KMS-11 (cell line): ENCODE measurements at regions not wholly inside any gene's neighbourhood (a gene's known extent, or its start where the extent isn't known, plus 50 kb on each side); places are given as distances from the start of the nearest gene placed in this dataset.

Experiments
- H2AFZ ChIP-seq: fragments of 200-600 bp; sonication (generic); 2 replicates; pipeline ENCODE4 v1.6.1; 2016; ENCODE audit warnings: antibody characterized with exemption, mixed run types, low read depth
- H3K27ac ChIP-seq: fragments of 200-600 bp; sonication (generic); 2 replicates; pipeline ENCODE4 v1.6.1; 2016; ENCODE audit warnings: mild to moderate bottlenecking, mixed run types
- H3K27me3 ChIP-seq: fragments of 200-600 bp; sonication (generic); 2 replicates; pipeline ENCODE4 v1.6.1; 2017; ENCODE audit warnings: mild to moderate bottlenecking, low read depth, mixed run types, moderate library complexity; ENCODE audit not compliant: insufficient read depth
- H3K36me3 ChIP-seq: fragments of 200-600 bp; sonication (generic); 2 replicates; pipeline ENCODE4 v1.6.1; 2017; ENCODE audit warnings: mild to moderate bottlenecking, mixed run types; ENCODE audit not compliant: insufficient read depth
- H3K4me1 ChIP-seq: fragments of 200-600 bp; sonication (generic); 2 replicates; pipeline ENCODE4 v1.6.1; 2016; ENCODE audit warnings: mild to moderate bottlenecking, low read depth, mixed run types; ENCODE audit not compliant: poor library complexity, severe bottlenecking
- H3K4me2 ChIP-seq: fragments of 200-600 bp; sonication (generic); 2 replicates; pipeline ENCODE4 v1.7.0; 2016; ENCODE audit warnings: mild to moderate bottlenecking, mixed run types
- H3K4me3 ChIP-seq: fragments of 200-600 bp; sonication (generic); IDR thresholded peaks from 2 replicates; pipeline ENCODE4 v1.6.1; 2017; ENCODE audit warnings: low read depth, low read length, mixed read lengths; ENCODE audit not compliant: insufficient read depth
- H3K79me2 ChIP-seq: fragments of 200-600 bp; sonication (generic); 2 replicates; pipeline ENCODE4 v1.6.1; 2016; ENCODE audit warnings: low read depth, mixed run types; ENCODE audit not compliant: insufficient read depth
- H3K9ac ChIP-seq: fragments of 200-600 bp; sonication (generic); 2 replicates; pipeline ENCODE4 v1.6.1; 2016; ENCODE audit warnings: mild to moderate bottlenecking, mixed run types
- H4K20me1 ChIP-seq: fragments of 200-600 bp; sonication (generic); 2 replicates; pipeline ENCODE4 v1.6.1; 2016; ENCODE audit warnings: mild to moderate bottlenecking, mixed run types; ENCODE audit not compliant: insufficient read depth
- TF ChIP-seq, protein P1 (sequence below): fragments of 200-600 bp; sonication (generic); conservative IDR thresholded peaks from 2 replicates; pipeline ENCODE4 v1.6.1; 2017; ENCODE audit warnings: low read depth, mild to moderate bottlenecking, antibody characterized with exemption, low read length, moderate library complexity, mixed read lengths

DNA sequence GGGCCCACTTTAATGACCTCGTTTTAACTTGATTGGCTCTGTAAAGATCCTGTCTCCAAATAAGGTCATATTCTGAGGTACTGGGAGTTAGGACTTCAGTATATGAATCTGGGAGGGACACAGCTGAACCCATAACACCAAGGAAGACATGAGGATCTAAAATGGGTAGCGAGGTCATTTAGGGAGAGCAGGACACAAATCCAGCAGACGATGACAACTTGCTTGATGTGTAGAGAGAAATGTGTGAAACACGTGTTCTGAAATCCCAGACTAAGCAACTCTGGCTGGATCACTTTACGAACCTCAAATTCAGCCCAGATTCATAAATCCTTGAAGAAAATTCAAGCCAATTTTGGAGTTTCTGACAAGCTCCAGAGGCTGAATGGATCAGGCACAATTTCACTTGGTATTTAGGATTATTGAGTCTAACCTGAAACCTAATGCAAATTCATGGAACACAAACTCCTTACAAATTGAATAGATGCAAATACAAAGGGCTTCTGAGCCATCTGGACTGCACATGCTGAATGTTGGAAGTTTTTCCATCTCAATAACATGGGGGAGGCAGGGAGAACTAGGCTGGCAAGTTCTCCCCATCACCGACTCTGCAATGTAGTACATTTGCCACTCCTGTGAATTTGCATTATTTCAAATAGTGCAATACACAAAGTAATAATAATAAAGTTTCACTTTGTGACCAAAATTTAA is 74.0 kb upstream of the SLC30A5 start:
- Histone ChIP-seq H3K4me2 (no peak overlapping the region), H3K27me3 (no peaks in the 10 kb centered on the region), H3K27ac (no peak overlapping the region), H3K4me1 (no peaks in the 10 kb centered on the region), H2AFZ (no peak overlapping the region), H3K79me2 (no peaks in the 10 kb centered on the region), H3K4me3 (no peak overlapping the region), H4K20me1 (no peaks in the 10 kb centered on the region), H3K36me3 (no peaks in the 10 kb centered on the region), H3K9ac (no peak overlapping the region)
- TF ChIP-seq, protein P1, sequence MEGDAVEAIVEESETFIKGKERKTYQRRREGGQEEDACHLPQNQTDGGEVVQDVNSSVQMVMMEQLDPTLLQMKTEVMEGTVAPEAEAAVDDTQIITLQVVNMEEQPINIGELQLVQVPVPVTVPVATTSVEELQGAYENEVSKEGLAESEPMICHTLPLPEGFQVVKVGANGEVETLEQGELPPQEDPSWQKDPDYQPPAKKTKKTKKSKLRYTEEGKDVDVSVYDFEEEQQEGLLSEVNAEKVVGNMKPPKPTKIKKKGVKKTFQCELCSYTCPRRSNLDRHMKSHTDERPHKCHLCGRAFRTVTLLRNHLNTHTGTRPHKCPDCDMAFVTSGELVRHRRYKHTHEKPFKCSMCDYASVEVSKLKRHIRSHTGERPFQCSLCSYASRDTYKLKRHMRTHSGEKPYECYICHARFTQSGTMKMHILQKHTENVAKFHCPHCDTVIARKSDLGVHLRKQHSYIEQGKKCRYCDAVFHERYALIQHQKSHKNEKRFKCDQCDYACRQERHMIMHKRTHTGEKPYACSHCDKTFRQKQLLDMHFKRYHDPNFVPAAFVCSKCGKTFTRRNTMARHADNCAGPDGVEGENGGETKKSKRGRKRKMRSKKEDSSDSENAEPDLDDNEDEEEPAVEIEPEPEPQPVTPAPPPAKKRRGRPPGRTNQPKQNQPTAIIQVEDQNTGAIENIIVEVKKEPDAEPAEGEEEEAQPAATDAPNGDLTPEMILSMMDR: no peak

DNA sequence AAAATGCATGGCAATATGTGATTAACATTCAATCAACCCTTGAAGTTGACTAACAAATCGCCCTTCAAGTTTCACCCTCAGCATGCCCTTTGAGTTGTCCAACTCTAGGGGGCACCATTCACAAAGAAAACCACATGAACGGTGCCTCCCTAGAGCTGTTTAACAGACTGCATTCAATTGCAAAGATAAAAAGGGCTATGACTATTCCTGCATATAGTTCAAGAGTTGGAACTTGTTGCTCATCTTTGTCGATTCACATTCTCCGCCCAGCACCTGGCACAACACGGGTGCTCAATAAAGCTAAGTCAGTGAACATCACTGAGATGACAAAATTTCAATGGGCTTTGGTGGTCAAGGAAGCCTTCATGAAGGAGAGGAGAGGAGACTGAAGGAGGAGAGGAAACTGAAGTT is 69.6 kb upstream of the SLC30A5 start:
- H3K4me1 ChIP-seq: no peaks in the 10 kb centered on the region
- H2AFZ ChIP-seq: no peak overlapping the region
- H3K27ac ChIP-seq: no peak overlapping the region
- H4K20me1 ChIP-seq: no peaks in the 10 kb centered on the region
- TF ChIP-seq, protein P1: peak; percentile 95
- no peaks in the 10 kb centered on the region for H3K27me3 ChIP-seq
- H3K4me3 ChIP-seq: no peak overlapping the region
- no peaks in the 10 kb centered on the region for H3K36me3 ChIP-seq
- H3K79me2 ChIP-seq: no peaks in the 10 kb centered on the region
- no peak overlapping the region for H3K9ac ChIP-seq
- H3K4me2 ChIP-seq: no peak overlapping the region

GRCh38 chr5:69029292-69029691 is 64.5 kb upstream of the SLC30A5 start:
- Histone ChIP-seq H3K27ac (no peak overlapping the region), H2AFZ (no peak overlapping the region)

DNA sequence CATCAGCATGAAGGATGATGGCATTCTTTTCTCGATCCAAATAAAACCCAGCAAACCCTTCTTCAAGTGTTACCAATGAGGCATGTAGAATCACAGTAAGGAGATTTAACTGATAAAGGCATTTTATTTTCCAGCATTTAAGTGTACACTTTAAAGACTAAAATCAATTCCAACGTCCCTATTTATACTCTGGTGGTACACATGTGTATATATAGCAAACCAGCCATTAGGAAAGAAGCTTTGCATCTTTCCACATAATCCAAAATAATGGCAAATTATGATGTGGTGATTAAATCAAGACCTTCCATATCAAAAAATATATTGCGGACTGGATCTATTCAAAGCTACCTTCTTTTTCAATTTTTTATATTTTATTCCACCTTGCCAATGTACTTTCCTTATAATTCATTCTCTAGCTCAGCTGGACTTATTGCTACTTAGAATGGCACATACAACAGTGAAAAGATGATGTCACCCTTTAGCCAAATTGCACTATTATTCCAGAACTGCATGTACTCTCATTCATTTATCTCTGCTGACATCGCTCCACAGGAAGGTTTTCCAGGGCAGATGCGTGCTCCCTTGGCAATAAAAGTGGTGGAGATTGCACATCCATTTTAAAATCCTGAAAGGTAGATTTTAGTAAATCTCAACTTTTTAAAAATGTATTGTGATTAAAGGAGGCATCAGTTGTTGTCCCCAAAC is 63.3 kb upstream of the SLC30A5 start:
- Histone ChIP-seq H3K4me3 (no peak overlapping the region), H3K36me3 (no peaks in the 10 kb centered on the region), H3K4me1 (no peaks in the 10 kb centered on the region), H4K20me1 (no peaks in the 10 kb centered on the region), H3K27me3 (no peaks in the 10 kb centered on the region), H3K9ac (no peak overlapping the region), H2AFZ (no peak overlapping the region), H3K27ac (no peak overlapping the region), H3K4me2 (no peak overlapping the region), H3K79me2 (no peaks in the 10 kb centered on the region)
- TF ChIP-seq, protein P1: no peak

More at GRCh38 chr5:69029292-69029691, 64.5 kb upstream of the SLC30A5 start:
- H3K4me3 ChIP-seq: no peak overlapping the region
- no peaks in the 10 kb centered on the region for H3K27me3 ChIP-seq
- TF ChIP-seq, protein P1: no peak
- no peaks in the 10 kb centered on the region for H4K20me1 ChIP-seq
- no peaks in the 10 kb centered on the region for H3K36me3 ChIP-seq
- no peak overlapping the region for H3K4me2 ChIP-seq
- no peaks in the 10 kb centered on the region for H3K79me2 ChIP-seq
- H3K4me1 ChIP-seq: no peaks in the 10 kb centered on the region
- no peak overlapping the region for H3K9ac ChIP-seq
